HepG2 (cell line): ENCODE measurements at regions not wholly inside any gene's neighbourhood (a gene's known extent, or its start where the extent isn't known, plus 50 kb on each side); places are given as distances from the start of the nearest gene placed in this dataset.

Experiments
- ATAC-seq: fragments of 200-7000 bp; cut with Tn5 transposase; 3 replicates; pipeline ENCODE4 v1.9.1; 2020; ENCODE audit warnings: mild to moderate bottlenecking, moderate library complexity
- BruUV-seq: library from RNA; stranded (reverse); fragments of 400-500 nt; replicated peaks from 2 replicates; lab custom pipeline; 2021; lab: Mats Ljungman, UMichigan
- CTCF ChIA-PET: fragments of 300-600 bp; formaldehyde crosslinking; extraction: SDS; loops from one replicate; lab custom pipeline; 2021; ENCODE audit warnings: low total read pairs, inconsistent platforms, low intra/inter-chr PET ratio; lab: Yijun Ruan, JAX
- POLR2A ChIA-PET: fragments of 350-600 bp; sonication (Branson Sonifier 250); formaldehyde crosslinking; loops from one replicate; lab custom pipeline; 2020; ENCODE audit warnings: antibody characterized with exemption, inconsistent platforms; lab: Yijun Ruan, JAX
- DNase-seq: peaks from one replicate; pipeline ENCODE4 v3.0.0-alpha.2; 2015; ENCODE audit warnings: low spot score
- FAIRE-seq: peaks from 3 replicates; lab custom pipeline; 2011; peaks lifted over from hg19 to GRCh38; lab: Jason Lieb, UNC
- H2AFZ ChIP-seq: one replicate; pipeline ENCODE4 v1.6.1; 2011; ENCODE audit warnings: low read length, inconsistent platforms
- H3K27ac ChIP-seq: fragments of 300-600 bp; 3 replicates; pipeline ENCODE4 v1.8.0; 2011; ENCODE audit warnings: mixed run types, mild to moderate bottlenecking, mixed read lengths, low read length, inconsistent platforms; ENCODE audit not compliant: insufficient read depth; ENCODE audit errors: extremely low read length
- H3K27me3 ChIP-seq, 2 experiments: fragments of 200-600 bp in 1 of 2; 2 replicates in 1 of 2; 3 replicates in 1 of 2; pipeline versions ENCODE4 v1.6.0 to v1.8.0; 2011; ENCODE audit warnings: low read length in 2 of 2, mild to moderate bottlenecking in 2 of 2, moderate library complexity in 2 of 2, inconsistent platforms in 1 of 2; ENCODE audit not compliant: insufficient read depth in 2 of 2, control insufficient read depth in 1 of 2
- H3K36me3 ChIP-seq, 2 experiments: fragments of 200-600 bp in 1 of 2; replicated peaks in 1 of 2; 2 replicates in 1 of 2; 3 replicates in 1 of 2; pipeline versions ENCODE4 v1.5.1 to v1.8.0; 2011; ENCODE audit warnings: low read length in 2 of 2, inconsistent platforms in 1 of 2; ENCODE audit not compliant: insufficient read depth in 2 of 2, control insufficient read depth in 1 of 2
- H3K4me1 ChIP-seq: 2 replicates; pipeline ENCODE4 v1.5.1; 2012; ENCODE audit warnings: low read length, inconsistent platforms; ENCODE audit not compliant: insufficient read depth
- H3K4me2 ChIP-seq: 2 replicates; pipeline ENCODE4 v1.6.0; 2011; ENCODE audit warnings: low read depth, low read length, inconsistent platforms
- H3K4me3 ChIP-seq, 3 experiments: fragments of 200-600 bp in 1 of 3; sonication (generic), shearing (Covaris generic) in 1 of 3; replicated peaks in 1 of 3; 2 replicates each; pipeline ENCODE4 v1.5.1; 2011 to 2016; ENCODE audit warnings: low read length in 3 of 3, inconsistent platforms in 2 of 3, low read depth in 2 of 3, mild to moderate bottlenecking in 2 of 3, control low read depth in 1 of 3, mixed read lengths in 1 of 3; ENCODE audit not compliant: insufficient read depth in 1 of 3
- H3K79me2 ChIP-seq: one replicate; pipeline ENCODE4 v1.6.1; 2011; ENCODE audit warnings: low read length, inconsistent platforms; ENCODE audit not compliant: insufficient read depth
- H3K9ac ChIP-seq: 2 replicates; pipeline ENCODE4 v1.6.0; 2011; ENCODE audit warnings: mild to moderate bottlenecking, low read depth, low read length, inconsistent platforms; ENCODE audit not compliant: insufficient read depth
- H3K9me3 ChIP-seq: 2 replicates; pipeline ENCODE4 v1.5.1; 2012; ENCODE audit warnings: mild to moderate bottlenecking, low read length
- H4K20me1 ChIP-seq: 2 replicates; pipeline ENCODE4 v1.6.0; 2011; ENCODE audit warnings: inconsistent platforms, mild to moderate bottlenecking, low read length, moderate library complexity; ENCODE audit not compliant: insufficient read depth
- GTF2F1 ChIP-seq: fragments of 150-350 bp; IDR thresholded peaks from 2 replicates; pipeline ENCODE4 v1.6.1; 2014; ENCODE audit warnings: low read length
- HMGXB3 ChIP-seq: sonication (generic); formaldehyde crosslinking; IDR thresholded peaks from 2 replicates; pipeline ENCODE4 v1.4.0; 2020; ENCODE audit warnings: missing genetic modification reagents, borderline replicate concordance
- HNRNPLL ChIP-seq: fragments of 200-400 bp; formaldehyde crosslinking; IDR thresholded peaks from 2 replicates; pipeline ENCODE4 v1.6.1; 2017; ENCODE audit warnings: mild to moderate bottlenecking, low read depth, low read length; ENCODE audit not compliant: poor library complexity, severe bottlenecking
- MEIS2 ChIP-seq: sonication (generic); formaldehyde crosslinking; IDR thresholded peaks from 2 replicates; pipeline ENCODE4 v1.9.0; 2021; ENCODE audit warnings: mild to moderate bottlenecking, missing genetic modification reagents
- NFIB ChIP-seq: sonication (generic); formaldehyde crosslinking; IDR thresholded peaks from 2 replicates; pipeline ENCODE4 v1.9.0; 2021; ENCODE audit warnings: missing genetic modification reagents, mild to moderate bottlenecking, borderline replicate concordance
- SNAI1 ChIP-seq: sonication (generic); formaldehyde crosslinking; IDR thresholded peaks from 2 replicates; pipeline ENCODE4 v1.5.0; 2020; ENCODE audit warnings: mild to moderate bottlenecking, missing genetic modification reagents, borderline replicate concordance
- SRY ChIP-seq: sonication (generic); formaldehyde crosslinking; IDR thresholded peaks from 2 replicates; pipeline ENCODE4 v1.8.0; 2022; ENCODE audit warnings: mild to moderate bottlenecking, missing genetic modification reagents
- ZNF513 ChIP-seq: sonication (generic); formaldehyde crosslinking; conservative IDR thresholded peaks from 2 replicates; pipeline ENCODE4 v1.5.0; 2020; ENCODE audit warnings: missing genetic modification reagents
- ZNF720 ChIP-seq: sonication (generic); formaldehyde crosslinking; IDR thresholded peaks from 2 replicates; pipeline ENCODE4 v1.4.0; 2020; ENCODE audit warnings: missing genetic modification reagents
- ZNF740 ChIP-seq: sonication (generic); formaldehyde crosslinking; IDR thresholded peaks from 2 replicates; pipeline ENCODE4 v1.4.0; 2020; ENCODE audit warnings: missing genetic modification reagents
- WGBS: methylation state at CpG from one replicate; pipeline ENCODE4 v1.1.6; 2017; ENCODE audit warnings: low lambda C conversion rate; 5-methylcytosine and 5-hydroxymethylcytosine counted together
- in situ Hi-C: cut with HindIII; loops from 2 replicates; pipeline ENCODE4 v1.10.0; 2017; ENCODE audit warnings: low pct_unique_long_range_greater_than_20kb; ENCODE audit not compliant: extremely low pct_ligation_motif_present
- intact Hi-C: fragments of 100-400 bp; cut with micrococcal nuclease; formaldehyde crosslinking; loops from one replicate; pipeline ENCODE4 v1.10.0; 2022; ENCODE audit not compliant: unreplicated experiment

- intact Hi-C loops: no loop called here
- DNase-seq: no peak
- Histone ChIP-seq H3K9ac (no peak overlapping the region), H3K4me2 (no peak overlapping the region), H3K27ac (no peak overlapping the region), H4K20me1 (no peaks in the 10 kb centered on the region), H3K4me1 (no peaks in the 10 kb centered on the region), H3K9me3 (no peaks in the 10 kb centered on the region), H3K27me3 (peaks cover 1 to 29% of the 10 kb centered on the region in 2 experiments; a peak in 4 of 5 replicates), H3K4me3 (no peak overlapping the region), H3K79me2 (no peaks in the 10 kb centered on the region), H2AFZ (no peak overlapping the region), H3K36me3 (no peaks in the 10 kb centered on the region)
- no peak for FAIRE-seq
- 0% methylated on average over 3 of the region's 3 CpGs for WGBS
- no peak for TF ChIP-seq HMGXB3 (CRISPR knock-in tag)
- no peak for TF ChIP-seq ZNF740 (CRISPR knock-in tag)
- no peak for TF ChIP-seq MEIS2
- TF ChIP-seq NFIB (CRISPR knock-in tag): no peak
- no peak for TF ChIP-seq SNAI1 (CRISPR knock-in tag)
- no peak for TF ChIP-seq ZNF720 (CRISPR knock-in tag)
- no peak for TF ChIP-seq ZNF513 (CRISPR knock-in tag)
- TF ChIP-seq HNRNPLL: no peak
- TF ChIP-seq SRY (CRISPR knock-in tag): no peak
- no peak for TF ChIP-seq GTF2F1
- ChIA-PET CTCF (no interaction called here), POLR2A (no interaction called here)
- in situ Hi-C loops: no loop called here
- ATAC-seq: no peak
- BruUV-seq: no TSS peak
Measured at GRCh38 chr1:4565166-4565565, 89.2 kb upstream of the AJAP1 start.
